ENCODE measurements at regions not wholly inside any gene's neighbourhood (a gene's known extent, or its start where the extent isn't known, plus 50 kb on each side); places are given as distances from the start of the nearest gene placed in this dataset.

- H3K36me3 ChIP-seq (replicated peaks), result no peaks in the 10 kb centered on the region
- no peaks in the 10 kb centered on the region for H3K9me3 ChIP-seq
- in situ Hi-C loops (cut with MboI; ENCODE audit: low sequenced_read_pairs), result no loop called here
- H3K4me3 ChIP-seq, result no peak overlapping the region
- H3K27me3 ChIP-seq (ENCODE audit: low read depth), result no peaks in the 10 kb centered on the region
- DNase-seq (ENCODE audit: low spot score in 2 of 2), result peak; percentile 63 to 77
- H3K4me1 ChIP-seq, result peaks cover 15% of the 10 kb centered on the region
These were observed 189.0 kb downstream of the GALNT1 start for GRCh38 chr18:35770376-35771014.

DNA sequence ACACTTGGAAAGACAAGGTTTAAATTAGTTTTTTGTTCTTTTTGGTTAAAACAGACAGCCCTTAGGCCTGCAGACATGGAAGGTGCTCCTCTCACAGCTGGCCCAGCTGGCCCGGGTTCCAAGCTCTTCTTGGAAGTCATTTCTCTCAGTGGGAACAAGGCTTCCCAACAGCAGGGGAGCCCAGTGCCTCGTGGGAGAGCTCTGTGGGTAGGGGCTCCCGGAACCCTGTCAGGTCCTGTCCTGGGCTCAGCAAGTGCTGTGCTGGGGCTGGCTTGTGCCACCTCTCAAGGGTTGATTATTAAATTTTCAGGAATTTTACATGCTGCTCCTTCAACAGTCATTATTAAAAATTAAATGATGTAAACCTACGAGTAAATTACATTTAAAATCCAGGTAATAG, 189.6 kb downstream of the GALNT1 start:
- no peaks in the 10 kb centered on the region for H3K36me3 ChIP-seq (replicated peaks)
- peak in 1 of 2 experiments; percentile 32 for DNase-seq (ENCODE audit: low spot score in 2 of 2)
- H3K27me3 ChIP-seq (ENCODE audit: low read depth), result no peaks in the 10 kb centered on the region
- peaks cover 15% of the 10 kb centered on the region for H3K4me1 ChIP-seq
- in situ Hi-C loops (cut with MboI; ENCODE audit: low sequenced_read_pairs), result no loop called here
- H3K4me3 ChIP-seq, result no peak overlapping the region
- no peaks in the 10 kb centered on the region for H3K9me3 ChIP-seq

GRCh38 chr18:35775887-35776286, 194.3 kb downstream of the GALNT1 start:
- peak in 1 of 2 experiments; percentile 6 for DNase-seq (ENCODE audit: low spot score in 2 of 2)

DNA sequence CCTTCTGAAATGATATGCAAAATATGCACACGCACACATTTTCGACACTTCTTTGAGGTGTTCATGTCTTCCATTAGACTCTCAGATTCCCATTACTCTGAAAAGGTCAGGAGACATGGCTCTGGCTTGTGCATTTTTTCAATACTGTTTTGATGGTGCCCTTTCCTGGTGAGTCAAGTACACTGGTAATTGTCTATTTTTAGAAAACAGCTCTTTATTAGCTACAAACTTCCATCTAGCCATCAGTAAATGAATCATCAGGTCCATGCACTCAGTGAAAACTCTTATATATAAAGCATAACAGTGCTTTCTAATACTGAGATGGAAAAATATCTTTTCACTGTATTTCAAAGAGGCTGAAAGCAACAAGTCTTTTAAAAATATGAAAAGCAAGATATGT, 194.9 kb downstream of the GALNT1 start:
- H3K4me3 ChIP-seq, result no peak overlapping the region
- no peaks in the 10 kb centered on the region for H3K36me3 ChIP-seq (replicated peaks)
- DNase-seq (ENCODE audit: low spot score in 2 of 2), result no peak
- no peaks in the 10 kb centered on the region; the same call in 1 of the 2 replicates for H3K4me1 ChIP-seq
- H3K9me3 ChIP-seq, result no peaks in the 10 kb centered on the region
- peaks cover 3% of the 10 kb centered on the region for H3K27me3 ChIP-seq (ENCODE audit: low read depth)
- in situ Hi-C loops (cut with MboI; ENCODE audit: low sequenced_read_pairs), result no loop called here

More at GRCh38 chr18:35775887-35776286, 194.3 kb downstream of the GALNT1 start:
- Histone ChIP-seq H3K36me3 (replicated peaks) (no peaks in the 10 kb centered on the region), H3K4me3 (no peak overlapping the region), H3K4me1 (peaks cover 6% of the 10 kb centered on the region), H3K9me3 (no peaks in the 10 kb centered on the region), H3K27me3 (ENCODE audit: low read depth) (peaks cover 3% of the 10 kb centered on the region)
- in situ Hi-C loops (cut with MboI; ENCODE audit: low sequenced_read_pairs), result no loop called here

DNA sequence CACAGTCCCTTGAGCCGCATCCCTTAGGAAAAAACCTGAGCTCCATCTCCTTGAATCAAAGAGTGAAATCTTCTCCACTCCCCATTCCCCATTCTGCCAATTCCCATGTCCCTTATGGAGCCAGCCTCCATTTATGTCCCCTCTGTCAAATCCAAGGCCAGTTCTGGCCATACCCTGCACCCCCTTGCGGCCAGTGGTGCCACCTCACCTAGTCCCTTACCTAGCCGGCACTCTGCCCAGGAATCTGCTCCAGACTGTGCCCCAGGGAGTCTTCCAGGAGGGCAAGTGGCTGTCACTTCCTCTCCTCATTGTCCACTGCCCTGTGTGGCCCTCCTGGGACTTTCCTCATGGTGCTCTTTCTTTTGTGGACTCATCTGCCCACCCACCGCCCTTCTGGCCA, 195.4 kb upstream of the RMP24 start:
- H3K27me3 ChIP-seq (ENCODE audit: low read depth), result peaks cover 3% of the 10 kb centered on the region
- in situ Hi-C loops (cut with MboI; ENCODE audit: low sequenced_read_pairs), result no loop called here
- H3K4me3 ChIP-seq, result no peak overlapping the region
- H3K4me1 ChIP-seq, result no peaks in the 10 kb centered on the region
- H3K9me3 ChIP-seq, result no peaks in the 10 kb centered on the region
- peak in 1 of 2 experiments; percentile 33 for DNase-seq (ENCODE audit: low spot score in 2 of 2)
- H3K36me3 ChIP-seq (replicated peaks), result no peaks in the 10 kb centered on the region

DNA sequence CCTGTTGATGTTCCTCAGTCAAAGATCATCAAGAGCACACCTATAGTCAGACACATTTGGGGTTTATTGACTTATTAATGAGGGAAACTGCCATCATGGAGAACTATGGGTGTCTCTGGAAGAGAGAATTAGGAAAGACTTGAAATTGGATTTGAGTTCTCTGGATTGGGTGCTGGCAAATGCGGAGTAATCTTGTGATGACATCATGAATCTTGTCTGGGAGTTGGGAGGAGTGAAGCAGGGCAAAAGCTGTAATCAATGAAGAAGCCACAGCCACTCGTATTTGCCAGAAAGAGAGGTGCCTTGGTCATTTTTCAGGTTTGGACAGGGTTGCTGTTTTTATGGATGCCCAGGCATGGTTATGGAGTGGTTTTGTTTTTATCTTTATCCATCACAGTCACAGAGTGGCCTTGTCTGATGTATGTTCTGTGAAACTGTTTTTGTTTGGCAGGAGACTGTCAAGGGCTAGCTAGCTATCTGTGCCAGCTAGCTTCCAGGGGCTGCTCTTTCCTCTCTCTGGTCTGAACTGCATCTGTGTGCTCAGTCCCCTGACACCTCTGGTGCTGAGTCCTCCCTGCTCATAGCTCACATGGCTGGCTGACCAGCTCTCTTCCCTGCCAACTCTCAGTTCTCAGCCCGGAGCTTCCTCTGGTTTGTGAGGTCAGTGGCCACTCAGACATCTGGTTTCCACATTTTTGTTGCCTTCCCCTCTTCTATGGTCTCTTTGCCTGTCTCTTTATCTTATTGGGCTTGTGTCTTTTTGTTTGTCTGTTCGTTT, 193.4 kb upstream of the RMP24 start:
- no peak overlapping the region for H3K4me3 ChIP-seq
- peaks cover 3% of the 10 kb centered on the region for H3K27me3 ChIP-seq (ENCODE audit: low read depth)
- H3K4me1 ChIP-seq, result no peaks in the 10 kb centered on the region
- no peaks in the 10 kb centered on the region for H3K36me3 ChIP-seq (replicated peaks)
- in situ Hi-C loops (cut with MboI; ENCODE audit: low sequenced_read_pairs), result no loop called here
- no peaks in the 10 kb centered on the region for H3K9me3 ChIP-seq
- DNase-seq (ENCODE audit: low spot score in 2 of 2), result no peak

GRCh38 chr18:35780937-35781336, 191.5 kb upstream of the RMP24 start:
- Histone ChIP-seq H3K27me3 (ENCODE audit: low read depth) (peaks cover 3% of the 10 kb centered on the region), H3K4me3 (no peak overlapping the region), H3K4me1 (no peaks in the 10 kb centered on the region), H3K9me3 (no peaks in the 10 kb centered on the region), H3K36me3 (replicated peaks) (no peaks in the 10 kb centered on the region)
- DNase-seq (ENCODE audit: low spot score in 2 of 2), result no peak
- in situ Hi-C loops (cut with MboI; ENCODE audit: low sequenced_read_pairs), result no loop called here

DNA sequence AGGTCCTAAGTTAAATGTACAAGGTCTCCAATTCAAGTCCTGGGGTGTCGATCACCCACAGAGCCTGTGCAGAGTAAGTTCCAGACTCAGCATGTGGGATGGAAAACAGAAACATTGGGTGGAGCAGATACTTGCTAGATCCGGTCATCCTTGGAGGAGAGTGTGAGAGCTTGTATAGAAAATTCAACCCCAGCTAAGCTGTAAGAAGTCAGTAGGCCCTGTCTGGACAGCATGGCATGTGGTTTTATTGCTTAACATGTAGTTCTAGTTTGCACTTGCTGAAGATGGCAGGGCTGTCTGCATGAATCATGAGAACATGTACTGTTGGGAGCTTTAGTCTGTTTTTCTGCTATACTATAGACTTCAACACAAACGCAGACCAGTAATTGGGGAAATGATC, 189.6 kb upstream of the RMP24 start:
- H3K4me3 ChIP-seq, result no peak overlapping the region
- no peaks in the 10 kb centered on the region for H3K36me3 ChIP-seq (replicated peaks)
- peaks cover 3% of the 10 kb centered on the region; the same call in 1 of the 2 replicates for H3K27me3 ChIP-seq (ENCODE audit: low read depth)
- no peak for DNase-seq (ENCODE audit: low spot score in 2 of 2)
- in situ Hi-C loops (cut with MboI; ENCODE audit: low sequenced_read_pairs), result no loop called here
- no peaks in the 10 kb centered on the region for H3K9me3 ChIP-seq
- no peaks in the 10 kb centered on the region for H3K4me1 ChIP-seq

DNA sequence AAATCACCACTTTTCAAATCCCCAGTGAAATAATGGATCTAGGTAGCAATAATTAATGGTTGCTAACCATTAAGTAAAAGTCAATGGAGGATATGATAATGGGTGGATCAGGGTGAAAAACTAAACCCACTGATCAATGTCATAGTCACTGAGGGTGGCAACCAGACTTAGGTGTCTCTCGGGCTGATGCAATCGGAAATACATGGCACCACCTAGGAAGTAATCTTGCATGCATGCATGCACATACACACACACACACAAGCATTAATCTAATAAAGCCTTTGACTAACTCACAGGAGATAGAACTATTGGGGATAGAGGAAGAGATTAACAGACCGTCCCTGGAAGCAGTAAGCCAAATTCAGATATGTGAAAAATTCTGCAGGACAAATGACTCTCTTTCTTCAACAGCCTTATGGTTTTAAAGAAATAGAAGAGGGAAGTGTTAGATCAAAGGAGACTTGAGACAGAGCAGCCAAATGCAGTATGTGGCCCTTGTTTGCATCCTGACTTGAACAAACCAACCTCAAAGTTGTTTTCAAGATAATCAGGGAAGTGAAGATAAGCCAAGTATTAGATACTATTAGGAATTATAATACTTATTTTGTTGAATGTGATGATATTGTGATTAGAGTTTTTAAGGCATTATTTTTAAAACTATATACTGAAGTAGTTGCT, 186.0 kb upstream of the RMP24 start:
- Histone ChIP-seq H3K4me3 (no peak overlapping the region), H3K9me3 (no peaks in the 10 kb centered on the region), H3K27me3 (ENCODE audit: low read depth) (no peaks in the 10 kb centered on the region), H3K4me1 (no peaks in the 10 kb centered on the region), H3K36me3 (replicated peaks) (no peaks in the 10 kb centered on the region)
- DNase-seq (ENCODE audit: low spot score in 2 of 2), result no peak
- in situ Hi-C loops (cut with MboI; ENCODE audit: low sequenced_read_pairs), result no loop called here

DNA sequence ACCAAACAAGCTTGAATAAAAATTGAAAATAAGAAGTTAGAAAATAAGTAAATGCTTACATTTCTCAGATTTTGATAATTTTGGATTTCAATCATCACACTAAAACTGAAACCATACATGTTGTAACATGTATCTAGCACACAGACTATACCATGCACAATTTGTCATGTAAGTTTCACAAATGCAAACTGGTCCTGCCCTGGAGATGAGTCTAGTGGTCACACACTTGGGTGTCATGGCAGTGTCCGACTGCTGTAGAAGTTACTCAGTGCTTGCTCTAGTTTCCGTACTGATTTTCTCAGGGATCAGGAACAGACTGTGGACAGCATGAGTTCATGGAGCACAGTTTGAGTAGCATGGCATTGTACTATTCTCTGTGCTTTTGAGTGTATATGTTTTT, 182.9 kb upstream of the RMP24 start:
- Histone ChIP-seq H3K27me3 (ENCODE audit: low read depth) (no peaks in the 10 kb centered on the region), H3K4me3 (no peak overlapping the region), H3K36me3 (replicated peaks) (no peaks in the 10 kb centered on the region), H3K4me1 (no peaks in the 10 kb centered on the region), H3K9me3 (no peaks in the 10 kb centered on the region)
- in situ Hi-C loops (cut with MboI; ENCODE audit: low sequenced_read_pairs), result no loop called here
- DNase-seq (ENCODE audit: low spot score in 2 of 2), result no peak

DNA sequence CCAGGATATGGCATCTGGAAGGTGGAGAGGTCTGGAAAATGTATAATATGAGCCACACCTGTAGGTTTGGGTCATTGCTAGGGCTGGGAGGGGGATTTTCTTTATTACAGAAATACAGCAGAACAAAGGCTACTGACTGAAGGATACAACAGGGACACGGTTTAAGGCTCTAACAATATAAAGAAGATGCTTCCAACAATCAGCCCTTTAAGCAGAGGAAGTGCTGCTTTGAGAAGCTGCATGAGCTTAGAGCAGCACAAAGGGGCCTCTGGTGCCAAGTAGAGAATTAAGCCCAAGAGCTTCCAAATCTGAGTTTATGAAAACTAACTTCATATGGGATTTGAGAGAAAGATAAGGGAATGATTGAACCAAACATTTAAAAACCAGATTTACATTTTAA, 174.5 kb upstream of the RMP24 start:
- Histone ChIP-seq H3K4me1 (no peaks in the 10 kb centered on the region), H3K4me3 (no peak overlapping the region), H3K9me3 (no peaks in the 10 kb centered on the region), H3K36me3 (replicated peaks) (no peaks in the 10 kb centered on the region), H3K27me3 (ENCODE audit: low read depth) (no peaks in the 10 kb centered on the region)
- in situ Hi-C loops (cut with MboI; ENCODE audit: low sequenced_read_pairs), result no loop called here
- no peak for DNase-seq (ENCODE audit: low spot score in 2 of 2)

- in situ Hi-C loops (cut with MboI; ENCODE audit: low sequenced_read_pairs), result no loop called here
- no peak overlapping the region for H3K4me3 ChIP-seq
These were observed 168.9 kb upstream of the RMP24 start for GRCh38 chr18:35803551-35803950.

GRCh38 chr18:35804377-35804776, 168.1 kb upstream of the RMP24 start:
- no peak for DNase-seq (ENCODE audit: low spot score in 2 of 2)
- Histone ChIP-seq H3K36me3 (replicated peaks) (no peaks in the 10 kb centered on the region), H3K4me3 (no peak overlapping the region), H3K27me3 (ENCODE audit: low read depth) (no peaks in the 10 kb centered on the region), H3K4me1 (no peaks in the 10 kb centered on the region), H3K9me3 (no peaks in the 10 kb centered on the region)
- in situ Hi-C loops (cut with MboI; ENCODE audit: low sequenced_read_pairs), result no loop called here

More at GRCh38 chr18:35803551-35803950, 168.9 kb upstream of the RMP24 start:
- no peak for DNase-seq (ENCODE audit: low spot score in 2 of 2)
- Histone ChIP-seq H3K9me3 (no peaks in the 10 kb centered on the region), H3K4me1 (no peaks in the 10 kb centered on the region), H3K27me3 (ENCODE audit: low read depth) (no peaks in the 10 kb centered on the region), H3K36me3 (replicated peaks) (no peaks in the 10 kb centered on the region)

GRCh38 chr18:35807811-35808335, 164.6 kb upstream of the RMP24 start:
- Histone ChIP-seq H3K4me3 (no peak overlapping the region), H3K4me1 (no peaks in the 10 kb centered on the region), H3K36me3 (replicated peaks) (no peaks in the 10 kb centered on the region), H3K9me3 (no peaks in the 10 kb centered on the region), H3K27me3 (ENCODE audit: low read depth) (no peaks in the 10 kb centered on the region)
- in situ Hi-C loops (cut with MboI; ENCODE audit: low sequenced_read_pairs), result no loop called here
- DNase-seq (ENCODE audit: low spot score in 2 of 2), result no peak

Measured in HAP-1 (cell line).